ENCODE measurements at regions not wholly inside any gene's neighbourhood (a gene's known extent, or its start where the extent isn't known, plus 50 kb on each side); places are given as distances from the start of the nearest gene placed in this dataset.

- TF ChIP-seq CTCF (IDR thresholded peaks at IDR 0.05): no peak
- no peak for TF ChIP-seq POLR2AphosphoS5 (IDR thresholded peaks at IDR 0.05; ENCODE audit: insufficient read depth in 1 of 2, low read depth in 1 of 2)
Observed at GRCh38 chr13:109314101-109314500, 472.3 kb downstream of the IRS2 start.

Measured in vagina (tissue), 2 donors.